DMS79 (cell line): ENCODE measurements at regions not wholly inside any gene's neighbourhood (a gene's known extent, or its start where the extent isn't known, plus 50 kb on each side); places are given as distances from the start of the nearest gene placed in this dataset.
"Not testable (repeated sequence)": the region's sequence is repeated elsewhere in the genome, so short reads cannot be mapped to it uniquely, and the experiment has no call there.

Source experiments
- DNase-seq: peaks from one replicate; lab custom pipeline; 2025; lab: John Stamatoyannopoulos, UW

DNA sequence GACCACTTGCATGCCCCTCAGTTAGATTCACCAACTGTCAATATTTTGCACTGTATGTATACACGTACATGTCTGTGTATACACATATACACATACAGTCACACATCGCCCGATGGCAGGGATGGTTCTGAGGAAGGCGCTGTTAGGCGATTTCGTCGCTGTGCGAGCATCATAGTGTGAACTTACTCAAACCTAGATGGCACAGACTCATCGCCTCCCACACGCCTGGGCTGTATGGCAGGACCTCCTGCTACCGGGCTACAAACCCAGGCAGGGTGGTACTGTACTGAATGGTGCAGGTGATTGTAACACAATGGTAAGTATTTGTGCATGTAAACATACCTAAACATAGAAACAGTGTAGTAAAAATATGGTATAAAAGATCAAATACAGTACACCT lies 57.2 kb upstream of the LRPAP1 start:
- DNase-seq = not testable (repeated sequence)

- not testable (repeated sequence) for DNase-seq
Observed at GRCh38 chr4:3588517-3589194, 56.4 kb upstream of the LRPAP1 start.

DNA sequence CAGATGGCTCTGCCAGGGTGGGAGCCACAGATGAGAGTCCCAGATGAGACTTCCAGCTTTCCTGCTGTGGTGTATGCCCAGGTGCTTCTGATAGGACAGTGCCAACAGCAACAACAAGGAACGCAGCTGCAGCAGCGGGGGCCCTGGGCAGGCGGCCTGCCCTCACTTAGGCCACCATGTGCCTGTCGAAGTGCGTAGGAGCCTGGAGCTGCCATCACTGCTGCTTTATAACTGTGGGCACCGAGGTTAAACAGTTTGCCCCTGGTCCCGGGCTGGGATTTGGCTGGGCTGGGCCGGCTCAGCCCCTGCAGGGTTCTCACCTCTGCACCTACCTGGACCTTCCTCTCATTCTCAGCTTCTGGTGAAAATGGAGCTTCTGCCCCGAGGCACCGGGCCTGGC lies 54.4 kb upstream of the LRPAP1 start:
- not testable (repeated sequence) for DNase-seq

- DNase-seq = not testable (repeated sequence)
Observed at GRCh38 chr4:3585567-3585966, 53.3 kb upstream of the LRPAP1 start.

DNA sequence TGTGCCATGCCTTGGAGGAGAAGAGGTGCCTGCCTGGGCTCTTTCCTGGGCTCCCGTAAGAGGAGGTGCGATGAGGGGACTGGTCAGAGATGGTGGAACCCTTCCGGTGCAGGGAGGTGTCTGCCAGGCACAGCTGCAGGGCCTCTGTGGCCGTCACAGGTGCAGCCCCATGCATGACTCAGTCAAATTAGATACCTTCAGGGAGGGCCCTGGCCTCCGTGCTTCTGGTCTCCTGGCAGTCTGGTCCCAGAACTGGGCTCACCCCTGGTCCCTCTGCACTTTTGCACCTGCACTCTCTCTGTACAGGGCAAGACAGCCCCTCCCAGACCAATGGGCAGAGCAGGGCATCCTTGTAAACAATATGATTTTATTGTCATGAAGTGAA lies 49.9 kb upstream of the LRPAP1 start:
- no peak for DNase-seq
